MCF 10A (cell line): ENCODE measurements at regions not wholly inside any gene's neighbourhood (a gene's known extent, or its start where the extent isn't known, plus 50 kb on each side); places are given as distances from the start of the nearest gene placed in this dataset.

Experiments
- BruUV-seq: library from RNA; stranded (reverse); fragments of 400-500 nt; replicated peaks from 2 replicates; lab custom pipeline; 2021; lab: Mats Ljungman, UMichigan
- CTCF ChIA-PET: fragments of 300-600 bp; sonication (Branson Sonifier 250); formaldehyde crosslinking; extraction: SDS; loops from one replicate; lab custom pipeline; 2021; ENCODE audit warnings: antibody characterized with exemption, inconsistent platforms; lab: Yijun Ruan, JAX
- POLR2A ChIA-PET: fragments of 300-600, 350-650 bp; sonication (Branson Sonifier 250); formaldehyde crosslinking; extraction: SDS; loops from one replicate; lab custom pipeline; 2020; ENCODE audit warnings: antibody characterized with exemption, inconsistent platforms; lab: Yijun Ruan, JAX
- DNase-seq: peaks from one replicate; pipeline ENCODE4 v3.0.0-alpha.2; 2018; ENCODE audit not compliant: unreplicated experiment
- H3K27ac Mint-ChIP-seq: one replicate; pipeline ENCODE4 v1.8.0; 2022; ENCODE audit warnings: mild to moderate bottlenecking, low read depth, mixed read lengths; ENCODE audit not compliant: unreplicated experiment
- H3K27me3 Mint-ChIP-seq: one replicate; pipeline ENCODE4 v1.8.0; 2022; ENCODE audit warnings: mixed read lengths; ENCODE audit not compliant: insufficient read depth, unreplicated experiment
- H3K36me3 Mint-ChIP-seq: one replicate; pipeline ENCODE4 v1.8.0; 2022; ENCODE audit warnings: mild to moderate bottlenecking, moderate library complexity, mixed read lengths; ENCODE audit not compliant: insufficient read depth, unreplicated experiment
- H3K4me1 Mint-ChIP-seq: one replicate; pipeline ENCODE4 v1.8.0; 2022; ENCODE audit warnings: mixed read lengths; ENCODE audit not compliant: insufficient read depth, unreplicated experiment
- H3K4me3 Mint-ChIP-seq: one replicate; pipeline ENCODE4 v1.8.0; 2022; ENCODE audit warnings: mild to moderate bottlenecking, moderate library complexity, mixed read lengths; ENCODE audit not compliant: unreplicated experiment
- H3K9me3 Mint-ChIP-seq: one replicate; pipeline ENCODE4 v1.8.0; 2022; ENCODE audit warnings: mixed read lengths; ENCODE audit not compliant: unreplicated experiment
- intact Hi-C: fragments of 100-400 bp; cut with micrococcal nuclease; formaldehyde crosslinking; loops from 2 replicates; pipeline ENCODE4 v1.14.1; 2022
- TF ChIP-seq, protein P1 (sequence below): fragments of 200-600 bp; IDR thresholded peaks from one replicate; pipeline ENCODE4 v1.8.0; 2022; ENCODE audit warnings: antibody characterized with exemption, mild to moderate bottlenecking; ENCODE audit not compliant: unreplicated experiment

- intact Hi-C loops, result loop anchor here (5.0 to 10.0 kb wide), 2 partner anchors 101 to 876 kb away; no protein-coding TSS in a partner anchor
- POLR2A ChIA-PET, result interaction anchor here (0.6 kb wide), 2 partner anchors 57 to 470 kb away, joined by 3 read pairs; no protein-coding TSS in a partner anchor
- H3K9me3 Mint-ChIP-seq, result no peaks in the 10 kb centered on the region
- CTCF ChIA-PET, result interaction anchor here (0.6 to 3.8 kb wide), 5 partner anchors 12 to 684 kb away, joined by 3 to 65 read pairs (median 4); partner anchors contain the start of gene DLL1
- DNase-seq, result peak; percentile 21
- H3K27me3 Mint-ChIP-seq, result peaks cover 65% of the 10 kb centered on the region
- peaks cover 6% of the 10 kb centered on the region for H3K4me1 Mint-ChIP-seq
- TF ChIP-seq, protein P1, sequence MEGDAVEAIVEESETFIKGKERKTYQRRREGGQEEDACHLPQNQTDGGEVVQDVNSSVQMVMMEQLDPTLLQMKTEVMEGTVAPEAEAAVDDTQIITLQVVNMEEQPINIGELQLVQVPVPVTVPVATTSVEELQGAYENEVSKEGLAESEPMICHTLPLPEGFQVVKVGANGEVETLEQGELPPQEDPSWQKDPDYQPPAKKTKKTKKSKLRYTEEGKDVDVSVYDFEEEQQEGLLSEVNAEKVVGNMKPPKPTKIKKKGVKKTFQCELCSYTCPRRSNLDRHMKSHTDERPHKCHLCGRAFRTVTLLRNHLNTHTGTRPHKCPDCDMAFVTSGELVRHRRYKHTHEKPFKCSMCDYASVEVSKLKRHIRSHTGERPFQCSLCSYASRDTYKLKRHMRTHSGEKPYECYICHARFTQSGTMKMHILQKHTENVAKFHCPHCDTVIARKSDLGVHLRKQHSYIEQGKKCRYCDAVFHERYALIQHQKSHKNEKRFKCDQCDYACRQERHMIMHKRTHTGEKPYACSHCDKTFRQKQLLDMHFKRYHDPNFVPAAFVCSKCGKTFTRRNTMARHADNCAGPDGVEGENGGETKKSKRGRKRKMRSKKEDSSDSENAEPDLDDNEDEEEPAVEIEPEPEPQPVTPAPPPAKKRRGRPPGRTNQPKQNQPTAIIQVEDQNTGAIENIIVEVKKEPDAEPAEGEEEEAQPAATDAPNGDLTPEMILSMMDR, result no peak
- H3K36me3 Mint-ChIP-seq, result no peaks in the 10 kb centered on the region
- BruUV-seq, result no TSS peak
- no peak overlapping the region for H3K27ac Mint-ChIP-seq
- H3K4me3 Mint-ChIP-seq, result no peak overlapping the region
Observed at GRCh38 chr6:169833258-169833794, 81.9 kb downstream of the ERMARD start.

- intact Hi-C loops, result loop anchor here (5.0 to 10.0 kb wide), 2 partner anchors 102 to 875 kb away; no protein-coding TSS in a partner anchor
- DNase-seq, result no peak
- peaks cover 73% of the 10 kb centered on the region for H3K27me3 Mint-ChIP-seq
- no TSS peak for BruUV-seq
- H3K4me1 Mint-ChIP-seq, result peaks cover 6% of the 10 kb centered on the region
- TF ChIP-seq, protein P1, result no peak
- POLR2A ChIA-PET, result interaction anchor here (0.9 to 1.3 kb wide), 3 partner anchors 42 to 685 kb away, joined by 4 to 12 read pairs (median 5); no protein-coding TSS in a partner anchor
- no peaks in the 10 kb centered on the region for H3K9me3 Mint-ChIP-seq
- H3K4me3 Mint-ChIP-seq, result no peak overlapping the region
- H3K36me3 Mint-ChIP-seq, result no peaks in the 10 kb centered on the region
- no peak overlapping the region for H3K27ac Mint-ChIP-seq
- CTCF ChIA-PET, result interaction anchor here (0.6 to 3.8 kb wide), 51 partner anchors 9 to 876 kb away, joined by 3 to 65 read pairs (median 4); partner anchors contain the start of genes DLL1 and PSMB1
Observed at GRCh38 chr6:169832247-169832948, 81.0 kb downstream of the ERMARD start.

- DNase-seq, result peak; percentile 66
- intact Hi-C loops, result loop anchor here (1.0 to 10.0 kb wide), 5 partner anchors 41 to 874 kb away; no protein-coding TSS in a partner anchor
- Mint-ChIP-seq H3K9me3 (peaks cover 5% of the 10 kb centered on the region), H3K36me3 (no peaks in the 10 kb centered on the region), H3K27ac (no peak overlapping the region), H3K4me3 (no peak overlapping the region), H3K4me1 (peaks cover 6% of the 10 kb centered on the region), H3K27me3 (peaks cover 73% of the 10 kb centered on the region)
- POLR2A ChIA-PET, result interaction anchor here (0.9 to 1.3 kb wide), 4 partner anchors 41 to 686 kb away, joined by 3 to 12 read pairs (median 4); no protein-coding TSS in a partner anchor
- BruUV-seq, result no TSS peak
- CTCF ChIA-PET, result interaction anchor here (0.6 to 3.8 kb wide), 61 partner anchors 8 to 929 kb away, joined by 3 to 65 read pairs (median 4); partner anchors contain the start of genes DLL1, FAM120B and PSMB1
- TF ChIP-seq, protein P1, result peak; percentile 90
Observed at GRCh38 chr6:169831450-169832246, 80.2 kb downstream of the ERMARD start.
